NB4 (cell line): ENCODE measurements at regions not wholly inside any gene's neighbourhood (a gene's known extent, or its start where the extent isn't known, plus 50 kb on each side); places are given as distances from the start of the nearest gene placed in this dataset.

Source experiments
- POLR2A ChIP-seq: IDR thresholded peaks from 2 replicates; pipeline ENCODE4 v1.6.1; 2011; ENCODE audit warnings: mild to moderate bottlenecking; ENCODE audit not compliant: insufficient read length; ENCODE audit errors: extremely low read depth
- TF ChIP-seq, protein P1 (sequence below): IDR thresholded peaks from one replicate; pipeline ENCODE4 v1.5.1; 2012; ENCODE audit warnings: low read depth, low read length

GRCh38 chr2:23323198-23323916 is 61.6 kb upstream of the KLHL29 start:
- TF ChIP-seq, protein P1, sequence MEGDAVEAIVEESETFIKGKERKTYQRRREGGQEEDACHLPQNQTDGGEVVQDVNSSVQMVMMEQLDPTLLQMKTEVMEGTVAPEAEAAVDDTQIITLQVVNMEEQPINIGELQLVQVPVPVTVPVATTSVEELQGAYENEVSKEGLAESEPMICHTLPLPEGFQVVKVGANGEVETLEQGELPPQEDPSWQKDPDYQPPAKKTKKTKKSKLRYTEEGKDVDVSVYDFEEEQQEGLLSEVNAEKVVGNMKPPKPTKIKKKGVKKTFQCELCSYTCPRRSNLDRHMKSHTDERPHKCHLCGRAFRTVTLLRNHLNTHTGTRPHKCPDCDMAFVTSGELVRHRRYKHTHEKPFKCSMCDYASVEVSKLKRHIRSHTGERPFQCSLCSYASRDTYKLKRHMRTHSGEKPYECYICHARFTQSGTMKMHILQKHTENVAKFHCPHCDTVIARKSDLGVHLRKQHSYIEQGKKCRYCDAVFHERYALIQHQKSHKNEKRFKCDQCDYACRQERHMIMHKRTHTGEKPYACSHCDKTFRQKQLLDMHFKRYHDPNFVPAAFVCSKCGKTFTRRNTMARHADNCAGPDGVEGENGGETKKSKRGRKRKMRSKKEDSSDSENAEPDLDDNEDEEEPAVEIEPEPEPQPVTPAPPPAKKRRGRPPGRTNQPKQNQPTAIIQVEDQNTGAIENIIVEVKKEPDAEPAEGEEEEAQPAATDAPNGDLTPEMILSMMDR = no peak
- no peak for TF ChIP-seq POLR2A
